GM18499 (cell line): ENCODE measurements at regions not wholly inside any gene's neighbourhood (a gene's known extent, or its start where the extent isn't known, plus 50 kb on each side); places are given as distances from the start of the nearest gene placed in this dataset.
"Not testable (repeated sequence)": the region's sequence is repeated elsewhere in the genome, so short reads cannot be mapped to it uniquely, and the experiment has no call there.

ENCODE experiments used
- ATAC-seq: cut with Tn5 transposase; IDR thresholded peaks from one replicate; pipeline ENCODE4 v1.9.1; 2021; ENCODE audit warnings: moderate number of reproducible peaks; ENCODE audit not compliant: insufficient read depth, unreplicated experiment

DNA sequence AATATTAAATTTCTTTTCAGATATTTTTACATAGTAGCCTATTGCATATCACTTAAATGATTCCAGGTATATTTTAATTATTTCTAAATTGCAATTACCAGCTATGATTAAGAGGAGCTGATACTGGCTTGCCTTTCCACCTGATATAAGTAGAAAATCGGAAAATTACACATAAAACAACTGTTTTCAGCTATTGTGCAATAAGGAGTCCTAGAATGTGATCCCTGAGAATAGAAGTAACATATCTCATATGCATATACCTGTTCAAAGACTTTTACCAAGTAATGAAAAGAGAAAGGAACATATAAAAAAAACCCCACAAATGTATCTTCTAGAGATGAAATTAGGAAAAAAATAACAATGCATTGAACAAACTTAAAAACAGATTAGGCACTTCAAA is 1354.6 kb upstream of the PCDH9 start:
- ATAC-seq: no peak

DNA sequence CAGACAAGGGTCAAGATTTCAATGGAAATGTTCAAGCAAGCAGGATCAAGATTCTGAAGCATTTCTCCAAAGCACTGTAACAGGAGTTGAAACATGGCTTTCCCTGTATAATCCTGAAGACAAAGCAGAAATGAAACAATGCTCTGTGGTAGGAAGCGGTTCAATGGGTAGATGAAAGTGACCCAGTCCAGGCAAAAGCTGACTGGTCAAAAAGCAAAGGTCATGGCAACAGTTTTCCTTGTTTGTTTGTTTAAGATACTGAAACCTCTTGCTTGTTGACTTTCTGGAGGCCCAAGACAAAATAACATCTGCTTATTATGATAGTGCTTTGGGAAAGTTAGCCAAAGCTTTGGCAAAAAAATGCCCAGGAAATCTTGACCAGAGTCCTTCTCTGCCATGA is 1343.9 kb upstream of the PCDH9 start:
- ATAC-seq: no peak

GRCh38 chr13:68551701-68552522 is 1321.8 kb upstream of the PCDH9 start:
- no peak for ATAC-seq

DNA sequence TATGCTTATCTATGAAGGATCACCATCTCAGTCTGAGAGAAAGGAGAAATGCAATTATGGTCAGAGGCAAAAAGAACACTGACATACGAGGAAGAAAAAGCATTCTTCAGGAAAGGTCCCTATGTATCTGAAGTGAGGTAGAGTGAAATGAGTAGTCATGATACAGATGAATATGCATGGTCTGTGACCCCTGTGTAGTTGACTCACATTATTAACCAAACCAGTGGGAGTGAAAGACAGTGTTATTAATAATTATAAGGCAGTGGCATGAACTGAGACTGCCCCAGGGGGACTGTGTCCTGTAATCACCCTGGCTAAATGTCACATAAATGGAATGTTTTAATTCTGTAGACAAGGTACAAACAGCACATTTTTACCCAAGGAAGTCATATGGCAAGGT is 1320.2 kb upstream of the PCDH9 start:
- ATAC-seq: no peak

- ATAC-seq: no peak
These were observed 1310.1 kb upstream of the PCDH9 start for GRCh38 chr13:68540244-68540643.

- no peak for ATAC-seq
These were observed 1305.2 kb upstream of the PCDH9 start for GRCh38 chr13:68535329-68535728.

- not testable (repeated sequence) for ATAC-seq
These were observed 1297.0 kb upstream of the PCDH9 start for GRCh38 chr13:68527167-68527566.

GRCh38 chr13:68523838-68524424 is 1293.8 kb upstream of the PCDH9 start:
- ATAC-seq: no peak

- ATAC-seq: no peak
These were observed 1292.0 kb upstream of the PCDH9 start for GRCh38 chr13:68522184-68522583.

DNA sequence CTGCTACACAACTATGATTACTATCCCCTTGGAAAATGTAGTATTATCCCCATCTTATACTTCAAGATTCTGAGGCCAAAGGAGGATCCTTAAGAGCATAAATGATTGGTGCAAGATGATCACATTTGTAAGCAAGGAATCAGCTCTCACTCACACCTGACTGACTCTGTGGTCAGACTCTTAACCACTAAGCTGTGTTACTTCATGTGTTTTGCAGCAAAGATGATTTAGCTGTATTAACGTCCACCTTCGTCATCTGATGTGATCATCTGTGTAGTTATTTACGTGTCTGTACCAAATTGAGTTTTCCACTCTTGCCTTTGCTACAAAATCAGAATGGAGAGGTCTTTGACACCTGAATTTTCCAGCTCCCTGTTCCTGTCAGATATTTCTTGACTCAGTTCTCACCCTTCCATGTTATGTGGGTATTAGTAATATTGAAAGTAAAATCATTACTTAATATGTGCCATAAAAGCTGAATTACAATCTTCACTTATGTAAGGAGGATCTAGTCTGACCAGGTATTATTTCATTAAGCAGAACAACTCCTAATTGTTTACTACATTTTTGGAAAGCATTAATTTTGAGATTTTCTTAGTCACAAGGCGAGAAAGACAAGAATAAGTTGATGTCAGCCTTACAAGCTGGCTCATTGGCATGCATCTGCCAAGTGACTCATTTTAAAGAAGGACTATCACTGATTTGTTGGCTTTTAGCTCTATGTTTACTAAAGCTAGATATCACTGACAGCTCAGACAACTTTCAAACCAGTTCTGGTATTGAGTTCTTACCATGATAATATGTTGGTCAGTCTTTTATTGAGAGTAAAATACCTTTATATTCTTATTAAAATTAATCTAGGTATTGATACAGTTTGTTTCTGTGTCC is 1279.8 kb upstream of the PCDH9 start:
- no peak for ATAC-seq

DNA sequence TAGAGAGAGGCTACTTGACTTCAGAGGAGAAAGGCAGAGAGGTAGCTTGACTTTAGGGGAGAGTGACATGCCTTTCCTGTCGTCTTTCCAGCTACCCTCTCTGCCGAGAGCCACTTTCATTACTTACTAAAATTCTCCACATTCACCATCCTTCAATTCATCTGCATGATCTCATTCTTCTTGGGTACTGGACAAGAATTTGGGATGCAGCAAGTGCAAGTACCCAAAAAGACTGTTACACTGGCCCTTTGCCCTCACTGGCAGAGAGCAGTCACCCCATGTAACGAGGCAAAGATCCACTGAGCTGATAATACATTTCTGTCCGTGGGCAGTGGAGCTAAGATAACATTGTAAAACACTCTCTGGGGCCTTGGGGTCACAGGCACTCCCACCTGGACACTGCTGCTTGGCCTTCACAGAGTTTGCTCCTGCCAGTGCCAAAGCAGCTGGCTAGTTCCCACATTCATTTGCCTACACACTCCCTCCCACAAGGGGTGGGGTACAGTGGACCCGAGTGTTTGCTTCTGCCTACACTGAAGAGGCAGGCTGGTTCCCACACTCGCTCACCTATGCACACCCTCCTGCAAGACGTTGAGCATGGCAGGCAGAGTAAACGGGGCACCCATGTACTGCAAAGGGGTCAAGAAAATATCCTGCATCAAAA is 1276.9 kb upstream of the PCDH9 start:
- no peak for ATAC-seq

- ATAC-seq: no peak
These were observed 1260.5 kb upstream of the PCDH9 start for GRCh38 chr13:68490594-68490993.

DNA sequence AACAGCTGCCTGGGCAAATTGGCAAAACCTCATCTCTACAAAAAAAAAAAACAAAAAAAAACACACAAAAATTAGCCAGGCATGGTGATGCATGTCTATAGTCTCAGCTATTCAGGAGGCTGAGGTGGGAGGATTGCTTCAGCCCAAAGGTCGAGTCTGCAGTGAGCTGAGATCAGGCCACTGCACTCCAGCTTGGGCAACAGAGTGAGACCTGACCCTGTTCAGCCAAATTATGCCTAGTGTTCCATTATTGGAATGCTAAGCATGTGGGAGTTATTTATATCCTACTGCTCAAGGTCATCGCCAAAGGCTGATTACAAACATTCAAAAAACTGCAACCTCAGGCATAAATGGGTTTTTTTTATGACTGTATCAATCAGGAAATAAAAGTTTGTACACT is 1251.0 kb upstream of the PCDH9 start:
- ATAC-seq: no peak

GRCh38 chr13:68473834-68474326 is 1243.7 kb upstream of the PCDH9 start:
- ATAC-seq: no peak

DNA sequence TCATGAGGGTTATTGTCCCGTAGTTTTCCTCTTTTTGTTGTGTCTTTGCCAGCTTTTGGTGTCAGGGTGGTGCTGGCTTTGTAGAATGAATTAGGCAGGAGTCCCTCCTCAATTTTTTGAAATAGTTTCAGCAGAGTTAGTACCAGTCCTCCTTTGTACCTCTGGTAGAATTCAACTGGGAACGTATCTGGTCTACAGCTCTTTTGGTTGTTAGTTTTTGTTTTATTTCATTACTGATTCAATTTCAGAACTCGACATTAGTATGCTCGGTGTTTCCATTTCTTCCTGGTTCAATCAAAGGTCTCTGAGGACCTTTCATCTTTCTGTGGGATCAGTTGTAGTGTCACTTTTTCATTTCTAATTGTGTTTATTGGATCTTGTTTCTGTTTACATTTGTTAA is 1237.0 kb upstream of the PCDH9 start:
- no peak for ATAC-seq

DNA sequence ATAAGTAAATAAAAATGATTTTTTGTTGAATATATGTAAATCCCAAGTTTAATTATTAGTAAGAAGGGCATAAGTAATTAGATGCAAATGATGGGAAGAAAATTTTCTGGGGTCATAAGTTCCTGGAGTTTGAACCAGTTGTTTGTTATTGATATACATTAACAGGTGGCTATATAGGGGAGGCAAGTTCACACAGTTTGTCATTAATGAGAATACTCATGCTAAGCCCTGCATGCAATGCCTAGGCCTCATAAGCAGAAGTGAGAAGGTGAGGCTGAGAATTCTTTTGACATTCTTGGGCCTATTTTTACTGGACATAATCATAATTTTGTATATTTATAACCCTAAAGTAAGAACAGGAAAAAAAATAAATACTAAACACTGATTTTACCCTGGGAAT is 1210.7 kb upstream of the PCDH9 start:
- ATAC-seq: no peak

DNA sequence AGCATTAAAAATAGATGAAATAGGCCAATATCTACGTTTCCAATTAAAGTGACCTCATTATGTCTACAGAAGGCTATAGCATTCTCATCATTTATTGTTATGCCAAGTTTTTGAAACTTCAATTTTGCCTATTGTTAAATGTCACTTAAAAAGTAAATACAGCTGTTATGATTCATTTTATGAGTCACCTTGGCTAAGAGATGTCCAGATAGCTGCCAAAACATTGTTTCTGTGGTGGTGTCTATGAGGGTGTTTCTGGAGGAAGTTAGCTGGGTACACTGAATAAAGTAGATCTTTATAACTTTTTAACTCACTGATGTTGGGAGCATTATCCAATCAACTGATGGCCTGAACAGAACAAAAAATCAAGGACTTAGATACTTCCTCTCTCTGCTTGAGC is 1209.7 kb upstream of the PCDH9 start:
- no peak for ATAC-seq

GRCh38 chr13:68428292-68428691 is 1198.2 kb upstream of the PCDH9 start:
- ATAC-seq: no peak

- ATAC-seq: no peak
These were observed 1187.7 kb upstream of the PCDH9 start for GRCh38 chr13:68417801-68418200.

DNA sequence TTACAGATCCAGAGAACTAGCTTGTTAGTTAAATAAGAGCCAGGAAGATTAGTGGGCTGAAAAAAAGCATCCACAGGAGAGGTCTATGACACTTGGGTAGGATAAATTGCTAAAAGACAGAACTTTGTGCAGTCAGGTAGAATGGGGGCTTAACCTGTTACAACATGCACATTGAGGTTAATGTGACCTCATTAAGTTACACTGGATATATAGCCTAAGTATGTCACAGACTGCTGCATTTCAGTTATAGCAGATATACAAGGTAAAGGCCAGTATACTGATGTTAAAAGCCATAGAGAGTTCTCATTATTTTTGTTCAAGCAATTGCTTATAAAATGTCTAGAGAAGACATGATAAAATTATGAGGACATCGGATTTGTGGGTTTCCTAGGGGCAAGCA is 1179.9 kb upstream of the PCDH9 start:
- ATAC-seq: no peak
